ENCODE measurements at regions not wholly inside any gene's neighbourhood (a gene's known extent, or its start where the extent isn't known, plus 50 kb on each side); places are given as distances from the start of the nearest gene placed in this dataset.

DNA sequence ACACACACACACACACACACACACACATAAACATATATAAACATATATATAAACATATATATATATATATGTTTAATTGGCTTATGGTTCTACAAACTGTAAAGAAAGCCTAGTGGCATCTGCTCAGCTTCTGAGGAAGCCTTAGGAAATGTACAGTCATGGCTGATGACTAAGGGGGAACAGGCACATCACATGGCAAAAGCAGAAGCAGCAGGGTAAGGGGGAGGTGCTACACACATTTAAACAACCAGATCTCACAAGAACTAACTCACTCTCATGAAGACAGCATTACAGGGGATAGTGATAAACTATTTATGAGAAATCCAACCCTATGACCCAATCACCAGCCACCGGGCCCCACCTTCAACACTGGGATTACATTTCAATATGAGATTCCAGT, 922.9 kb downstream of the SI start:
- H3K4me3 ChIP-seq (ENCODE audit: low read depth, low read length): no peak overlapping the region
- TF ChIP-seq, protein P1, sequence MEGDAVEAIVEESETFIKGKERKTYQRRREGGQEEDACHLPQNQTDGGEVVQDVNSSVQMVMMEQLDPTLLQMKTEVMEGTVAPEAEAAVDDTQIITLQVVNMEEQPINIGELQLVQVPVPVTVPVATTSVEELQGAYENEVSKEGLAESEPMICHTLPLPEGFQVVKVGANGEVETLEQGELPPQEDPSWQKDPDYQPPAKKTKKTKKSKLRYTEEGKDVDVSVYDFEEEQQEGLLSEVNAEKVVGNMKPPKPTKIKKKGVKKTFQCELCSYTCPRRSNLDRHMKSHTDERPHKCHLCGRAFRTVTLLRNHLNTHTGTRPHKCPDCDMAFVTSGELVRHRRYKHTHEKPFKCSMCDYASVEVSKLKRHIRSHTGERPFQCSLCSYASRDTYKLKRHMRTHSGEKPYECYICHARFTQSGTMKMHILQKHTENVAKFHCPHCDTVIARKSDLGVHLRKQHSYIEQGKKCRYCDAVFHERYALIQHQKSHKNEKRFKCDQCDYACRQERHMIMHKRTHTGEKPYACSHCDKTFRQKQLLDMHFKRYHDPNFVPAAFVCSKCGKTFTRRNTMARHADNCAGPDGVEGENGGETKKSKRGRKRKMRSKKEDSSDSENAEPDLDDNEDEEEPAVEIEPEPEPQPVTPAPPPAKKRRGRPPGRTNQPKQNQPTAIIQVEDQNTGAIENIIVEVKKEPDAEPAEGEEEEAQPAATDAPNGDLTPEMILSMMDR (IDR thresholded peaks at IDR 0.05; ENCODE audit: insufficient read depth, low read depth, low read length): no peak
- no peak for DNase-seq (ENCODE audit: low read depth)

DNA sequence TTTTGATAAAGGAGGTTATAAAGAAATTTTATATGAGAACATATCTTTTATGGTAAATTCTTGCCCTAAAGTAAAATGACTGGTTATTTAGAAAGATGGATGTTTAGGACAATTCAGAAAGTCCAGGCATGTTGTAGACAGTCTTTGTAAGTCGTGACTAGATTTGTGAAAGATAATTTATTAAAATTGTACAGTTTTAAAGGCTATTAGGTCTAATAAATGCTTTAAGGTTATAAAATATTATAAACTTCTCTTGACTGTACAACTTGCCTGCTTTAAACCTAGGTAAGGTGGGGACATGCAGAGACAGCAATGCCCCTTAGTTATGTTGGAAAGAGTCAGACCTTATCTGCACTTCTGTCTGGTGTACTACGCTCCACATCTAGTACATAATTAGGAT, 933.5 kb downstream of the SI start:
- TF ChIP-seq, protein P1 (IDR thresholded peaks at IDR 0.05; ENCODE audit: insufficient read depth, low read depth, low read length): no peak
- H3K4me3 ChIP-seq (ENCODE audit: low read depth, low read length): no peak overlapping the region
- no peak for DNase-seq (ENCODE audit: low read depth)

DNA sequence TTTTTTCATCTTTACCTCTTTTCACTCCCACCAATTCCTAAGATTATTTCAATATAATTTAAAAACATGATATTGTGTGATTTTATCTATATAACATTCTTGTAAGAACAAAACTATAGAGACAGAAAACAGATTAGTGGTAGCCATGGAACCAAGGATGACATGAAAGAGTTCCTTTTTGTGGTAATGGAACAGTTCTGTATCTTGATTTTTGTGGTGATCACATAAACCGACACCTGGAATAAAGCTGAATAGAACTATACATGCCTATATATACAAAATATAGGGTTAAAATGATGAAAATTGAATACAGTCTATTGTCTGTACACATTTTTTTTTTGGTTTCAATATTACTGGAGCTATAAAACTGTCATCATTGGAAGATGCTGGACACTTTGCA, 945.4 kb downstream of the SI start:
- DNase-seq (ENCODE audit: low read depth): no peak
- no peak overlapping the region for H3K4me3 ChIP-seq (ENCODE audit: low read depth, low read length)
- TF ChIP-seq, protein P1 (IDR thresholded peaks at IDR 0.05; ENCODE audit: insufficient read depth, low read depth, low read length): no peak

DNA sequence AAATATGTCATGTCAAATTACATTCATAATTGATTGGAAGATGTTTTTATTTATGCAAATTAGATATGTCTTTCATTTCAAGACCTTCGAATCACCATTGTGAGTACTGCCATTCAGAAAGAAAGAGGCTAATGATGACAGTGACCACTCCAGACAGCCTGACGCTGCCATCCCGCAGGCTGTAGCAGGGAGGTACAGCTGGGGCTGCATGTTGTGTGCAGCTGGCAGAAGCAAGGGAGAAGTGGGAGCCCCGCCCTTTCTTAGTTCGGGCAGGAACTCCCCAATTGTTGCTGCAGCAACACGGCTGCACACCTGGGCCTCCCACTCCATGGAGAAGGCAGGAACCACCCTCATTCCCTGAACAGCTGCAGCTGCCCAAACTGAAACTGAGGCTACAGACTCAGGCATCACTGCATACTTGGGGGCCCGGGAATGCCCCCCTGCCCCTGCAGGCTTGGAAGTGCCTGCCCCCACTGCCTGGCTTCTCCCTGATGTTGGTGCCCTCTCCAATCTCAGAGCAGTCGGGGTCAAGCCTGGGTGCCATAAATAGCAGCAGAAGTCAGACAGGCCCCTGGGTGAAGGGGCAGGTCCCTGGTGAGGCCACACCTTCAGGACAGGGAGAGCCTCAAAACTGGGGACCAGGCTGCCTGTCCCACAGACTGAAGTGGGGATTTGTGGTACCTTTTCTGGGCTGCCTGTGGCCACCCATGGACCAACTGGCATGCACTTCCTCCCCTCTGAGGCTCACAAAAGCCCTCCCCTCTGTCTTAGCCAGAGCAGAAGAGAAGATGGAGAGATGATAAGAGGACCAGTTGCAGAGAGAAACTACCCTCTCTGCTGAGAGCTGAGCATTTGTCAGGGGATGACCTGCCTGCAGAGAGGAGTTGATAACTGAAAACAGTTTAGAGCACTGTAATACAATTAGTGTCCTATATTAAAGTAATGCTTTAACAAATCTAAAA, 964.6 kb downstream of the SI start:
- no peak for DNase-seq (ENCODE audit: low read depth)
- TF ChIP-seq, protein P1 (IDR thresholded peaks at IDR 0.05; ENCODE audit: insufficient read depth, low read depth, low read length): no peak

DNA sequence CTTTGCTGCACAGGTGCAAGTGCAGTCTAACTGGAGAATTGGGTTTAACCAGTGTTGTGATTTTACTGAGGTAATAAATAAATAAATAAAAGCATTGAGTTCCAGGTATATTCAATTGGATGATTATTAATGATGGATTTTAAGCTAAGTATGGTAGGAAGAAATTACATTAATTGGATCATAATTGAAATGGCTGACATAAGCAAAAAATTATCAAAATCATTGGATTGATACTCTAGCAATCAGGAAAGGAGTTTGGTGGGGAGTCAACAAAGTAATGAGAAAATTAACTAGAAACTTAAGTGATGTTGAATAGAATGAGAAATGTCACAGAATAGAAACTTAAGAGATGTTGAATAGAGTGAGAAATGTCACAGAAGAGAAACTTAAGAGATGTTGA, 981.9 kb downstream of the SI start:
- H3K4me3 ChIP-seq (ENCODE audit: low read depth, low read length): no peak overlapping the region
- DNase-seq (ENCODE audit: low read depth): no peak
- TF ChIP-seq, protein P1 (IDR thresholded peaks at IDR 0.05; ENCODE audit: insufficient read depth, low read depth, low read length): no peak

More for the DNA sequence above, 964.6 kb downstream of the SI start:
- no peak overlapping the region for H3K4me3 ChIP-seq (ENCODE audit: low read depth, low read length)

DNA sequence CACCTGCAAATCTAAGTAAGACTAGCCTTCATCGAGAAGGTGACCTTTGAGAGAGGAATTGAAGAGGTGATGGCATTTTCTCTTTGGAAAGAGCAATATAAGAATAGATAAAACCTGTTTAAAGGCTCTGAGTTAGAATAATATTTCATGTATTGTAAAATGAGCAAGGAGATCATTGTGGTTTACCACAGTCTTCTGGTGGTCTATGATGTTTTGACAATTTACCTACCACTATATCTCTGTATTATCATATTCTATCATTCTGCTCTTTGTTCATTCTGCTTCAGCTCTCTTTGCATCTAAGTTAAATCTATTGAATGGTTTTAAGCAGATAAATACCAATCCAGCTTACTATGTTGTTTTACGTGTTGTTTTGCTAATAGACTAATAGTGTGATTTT, 982.3 kb downstream of the SI start:
- H3K4me3 ChIP-seq (ENCODE audit: low read depth, low read length): no peak overlapping the region
- no peak for DNase-seq (ENCODE audit: low read depth)
- TF ChIP-seq, protein P1 (IDR thresholded peaks at IDR 0.05; ENCODE audit: insufficient read depth, low read depth, low read length): no peak
